ENCODE measurements at regions not wholly inside any gene's neighbourhood (a gene's known extent, or its start where the extent isn't known, plus 50 kb on each side); places are given as distances from the start of the nearest gene placed in this dataset.
"Not testable (repeated sequence)": the region's sequence is repeated elsewhere in the genome, so short reads cannot be mapped to it uniquely, and the experiment has no call there.

- TF ChIP-seq, protein P1, sequence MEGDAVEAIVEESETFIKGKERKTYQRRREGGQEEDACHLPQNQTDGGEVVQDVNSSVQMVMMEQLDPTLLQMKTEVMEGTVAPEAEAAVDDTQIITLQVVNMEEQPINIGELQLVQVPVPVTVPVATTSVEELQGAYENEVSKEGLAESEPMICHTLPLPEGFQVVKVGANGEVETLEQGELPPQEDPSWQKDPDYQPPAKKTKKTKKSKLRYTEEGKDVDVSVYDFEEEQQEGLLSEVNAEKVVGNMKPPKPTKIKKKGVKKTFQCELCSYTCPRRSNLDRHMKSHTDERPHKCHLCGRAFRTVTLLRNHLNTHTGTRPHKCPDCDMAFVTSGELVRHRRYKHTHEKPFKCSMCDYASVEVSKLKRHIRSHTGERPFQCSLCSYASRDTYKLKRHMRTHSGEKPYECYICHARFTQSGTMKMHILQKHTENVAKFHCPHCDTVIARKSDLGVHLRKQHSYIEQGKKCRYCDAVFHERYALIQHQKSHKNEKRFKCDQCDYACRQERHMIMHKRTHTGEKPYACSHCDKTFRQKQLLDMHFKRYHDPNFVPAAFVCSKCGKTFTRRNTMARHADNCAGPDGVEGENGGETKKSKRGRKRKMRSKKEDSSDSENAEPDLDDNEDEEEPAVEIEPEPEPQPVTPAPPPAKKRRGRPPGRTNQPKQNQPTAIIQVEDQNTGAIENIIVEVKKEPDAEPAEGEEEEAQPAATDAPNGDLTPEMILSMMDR (optimal IDR thresholded peaks at IDR 0.05 in 1 of 3, IDR thresholded peaks at IDR 0.05 in 1 of 3, conservative IDR thresholded peaks at IDR 0.05 in 1 of 3; ENCODE audit: extremely low read depth in 1 of 3, insufficient read depth in 2 of 3, low read length in 3 of 3), result not testable (repeated sequence)
- TF ChIP-seq EZH2 (IDR thresholded peaks at IDR 0.05; ENCODE audit: low read length), result not testable (repeated sequence)
Measured at GRCh38 chr2:87196720-87197388, 175.2 kb upstream of the PLGLB1 start.
